ENCODE measurements at regions not wholly inside any gene's neighbourhood (a gene's known extent, or its start where the extent isn't known, plus 50 kb on each side); places are given as distances from the start of the nearest gene placed in this dataset.

DNA sequence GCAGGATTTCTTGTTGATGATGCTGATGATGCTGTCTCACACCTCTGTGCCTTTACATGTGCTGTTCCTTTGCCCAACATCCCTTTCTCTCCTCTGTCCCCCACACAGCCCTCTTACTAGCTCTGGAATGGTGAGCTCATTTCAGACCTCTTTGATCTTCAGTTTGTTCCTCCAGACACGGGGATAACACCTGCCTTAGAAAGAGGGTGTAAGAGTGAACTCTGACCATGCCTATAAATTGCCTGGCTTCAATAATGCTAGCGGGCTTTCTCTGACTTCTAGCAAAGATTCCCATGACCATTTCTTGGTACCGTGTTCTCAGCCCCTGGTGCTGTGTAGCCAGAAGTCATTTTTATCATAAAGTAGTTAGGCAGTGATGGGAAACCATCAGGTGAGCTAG is 55.9 kb upstream of the DRD2 start:
- no peak for TF ChIP-seq CTCF (IDR thresholded peaks at IDR 0.05)
- no peak for TF ChIP-seq POLR2A (IDR thresholded peaks at IDR 0.05)
